GM21390 (cell line): ENCODE measurements at regions not wholly inside any gene's neighbourhood (a gene's known extent, or its start where the extent isn't known, plus 50 kb on each side); places are given as distances from the start of the nearest gene placed in this dataset.
"Not testable (repeated sequence)": the region's sequence is repeated elsewhere in the genome, so short reads cannot be mapped to it uniquely, and the experiment has no call there.

Experiments used
- ATAC-seq: cut with Tn5 transposase; IDR thresholded peaks from one replicate; pipeline ENCODE4 v1.9.1; 2021; ENCODE audit not compliant: unreplicated experiment

DNA sequence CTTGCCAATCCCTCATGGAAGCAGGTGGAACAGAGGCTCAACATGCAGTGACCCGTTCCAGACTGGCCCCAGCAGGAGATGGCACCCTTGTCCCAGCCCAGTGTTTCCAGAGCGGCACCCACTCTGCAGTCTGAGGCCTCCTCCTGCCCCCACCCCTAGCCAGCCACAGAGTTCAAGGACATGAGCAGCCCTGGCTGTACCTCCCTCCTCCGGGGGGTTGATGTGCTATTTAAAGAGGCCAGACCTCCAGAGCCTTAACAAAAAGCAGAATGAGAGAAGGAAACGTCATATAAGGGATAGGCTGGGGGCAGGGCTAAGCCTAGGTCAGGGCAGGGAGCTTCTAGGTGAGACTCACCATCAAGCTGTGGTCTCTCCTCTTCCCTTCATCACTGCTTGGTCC lies 115.7 kb upstream of the NANOS1 start:
- no peak for ATAC-seq

DNA sequence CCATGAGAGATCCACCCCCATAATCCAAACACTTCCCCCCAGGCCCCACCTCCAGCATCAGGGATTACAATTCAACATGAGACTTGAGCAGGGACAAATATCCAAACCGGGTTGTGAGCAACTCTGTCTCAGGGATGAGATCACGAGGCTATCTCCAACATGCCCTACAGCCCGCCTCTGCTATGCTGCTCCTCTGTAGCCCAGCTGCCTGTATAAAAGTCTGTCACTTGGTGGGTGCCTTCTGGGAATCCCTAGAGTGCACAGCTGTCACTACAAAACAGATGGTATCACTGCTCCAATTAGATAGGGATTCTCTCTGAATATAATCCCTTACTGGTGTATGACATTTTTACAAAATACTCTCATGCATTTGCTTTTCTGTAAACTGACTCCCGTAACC lies 114.9 kb upstream of the NANOS1 start:
- ATAC-seq = no peak

DNA sequence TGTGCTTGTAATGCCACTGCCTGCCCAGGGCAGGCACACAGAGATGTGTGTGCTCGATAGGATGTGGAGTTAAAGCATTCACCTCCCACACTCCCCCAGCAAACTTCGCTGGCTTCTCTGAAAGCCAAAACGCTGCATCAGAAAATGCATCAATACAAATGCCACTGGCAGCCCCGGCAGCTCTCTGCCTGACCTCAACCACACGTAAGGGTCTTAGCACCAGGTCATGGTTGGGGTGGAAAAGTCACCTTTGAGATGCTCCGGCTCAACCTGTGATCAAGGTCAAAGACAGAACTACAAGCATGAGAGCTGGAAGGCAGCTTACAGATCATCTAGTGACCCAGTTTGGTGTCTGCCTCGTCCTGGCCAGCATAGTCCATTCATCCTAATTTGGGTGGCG lies 114.4 kb upstream of the NANOS1 start:
- ATAC-seq = no peak

DNA sequence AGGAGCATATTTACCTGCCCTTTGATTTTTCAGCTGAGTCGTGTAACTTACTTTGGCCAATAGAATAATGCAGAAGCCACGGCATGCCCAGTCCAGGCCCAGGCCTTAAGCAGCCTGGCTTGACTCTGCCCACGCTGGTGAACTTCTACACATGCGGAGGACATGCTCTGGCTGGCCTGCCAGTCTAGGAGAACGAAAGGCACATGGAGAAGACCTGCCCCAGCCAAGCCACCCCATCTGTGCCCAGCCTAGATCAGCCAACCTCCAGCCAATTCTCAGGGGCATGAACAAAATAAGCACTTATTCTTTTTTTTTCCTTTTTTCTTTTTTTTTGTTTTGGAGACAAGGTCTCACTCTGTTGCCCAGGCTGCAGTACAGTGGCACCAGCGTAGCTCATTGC lies 112.7 kb upstream of the NANOS1 start:
- no peak for ATAC-seq

DNA sequence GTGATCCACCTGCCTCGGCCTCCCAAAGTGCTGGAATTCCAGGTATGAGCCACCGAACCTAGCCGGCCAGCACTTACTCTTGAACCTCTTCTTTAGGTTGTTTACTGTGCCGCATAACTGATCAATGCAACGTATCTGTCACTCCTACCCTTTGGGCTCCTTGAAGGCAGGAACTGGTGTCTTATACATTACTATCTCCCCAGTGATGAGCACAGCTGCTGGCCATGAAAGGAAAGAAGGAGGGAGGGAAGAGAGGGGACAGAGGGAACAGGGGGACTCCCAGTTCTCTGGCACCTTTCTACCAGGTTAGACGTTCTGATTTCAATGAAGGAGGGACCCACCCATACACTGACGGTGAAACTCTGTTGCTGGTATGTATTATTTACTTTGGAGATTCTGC lies 111.8 kb upstream of the NANOS1 start:
- ATAC-seq = no peak

DNA sequence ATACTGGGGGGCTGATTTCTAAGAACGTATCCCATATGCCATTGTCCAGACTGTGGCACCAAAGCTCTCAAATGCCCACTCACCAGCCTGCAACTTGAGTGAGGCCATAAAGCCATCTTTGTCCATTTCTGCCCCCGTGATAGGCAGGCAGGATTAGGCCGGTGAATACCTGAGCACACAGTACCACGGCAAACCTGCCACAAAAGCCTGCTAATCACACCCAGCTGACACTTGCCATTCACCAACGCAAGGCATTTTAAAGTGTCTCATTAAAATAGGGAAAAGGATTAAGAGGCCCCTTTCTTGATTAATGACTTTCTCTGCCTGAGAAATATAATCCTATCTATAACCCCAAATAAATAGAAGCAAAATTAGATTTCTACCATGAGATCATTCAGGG lies 111.4 kb upstream of the NANOS1 start:
- no peak for ATAC-seq

DNA sequence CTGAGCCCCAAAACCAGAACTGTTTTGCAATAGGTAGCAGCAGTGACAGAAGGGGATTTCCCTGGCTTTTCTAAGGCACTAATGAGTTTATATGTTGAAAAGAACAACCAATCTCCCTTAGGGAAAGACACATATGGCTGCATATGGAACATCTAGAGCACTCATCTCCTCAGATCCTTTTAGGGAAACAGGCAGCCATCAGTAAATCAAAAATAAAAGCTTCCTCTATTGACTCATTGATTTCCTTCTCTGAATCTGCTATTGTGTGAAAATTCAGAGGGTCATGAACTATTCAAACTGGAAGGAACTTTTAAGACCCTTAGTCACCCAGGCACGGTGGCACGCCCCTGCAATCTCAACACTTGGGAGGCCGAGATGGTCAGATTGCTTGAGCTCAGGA lies 110.9 kb upstream of the NANOS1 start:
- ATAC-seq = no peak

DNA sequence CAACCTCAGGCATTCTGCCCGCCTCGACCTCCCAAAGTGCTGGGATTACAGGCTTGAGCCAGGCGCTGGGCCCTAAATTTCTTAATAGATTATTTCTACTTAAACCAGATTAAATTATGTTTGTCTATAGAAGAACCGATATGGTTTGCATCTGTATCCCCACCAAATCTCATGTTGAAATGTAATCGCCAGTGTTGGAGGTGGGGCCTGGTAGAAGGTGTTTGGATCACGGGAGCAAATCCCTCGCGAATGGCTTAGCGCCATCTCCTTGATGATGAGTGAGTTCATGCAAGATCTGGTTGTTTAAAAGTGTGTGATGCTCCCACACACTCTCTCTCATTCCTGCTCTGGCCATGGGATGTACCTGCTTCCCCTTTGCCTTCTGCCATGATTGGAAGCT lies 109.3 kb upstream of the NANOS1 start:
- ATAC-seq = no peak

DNA sequence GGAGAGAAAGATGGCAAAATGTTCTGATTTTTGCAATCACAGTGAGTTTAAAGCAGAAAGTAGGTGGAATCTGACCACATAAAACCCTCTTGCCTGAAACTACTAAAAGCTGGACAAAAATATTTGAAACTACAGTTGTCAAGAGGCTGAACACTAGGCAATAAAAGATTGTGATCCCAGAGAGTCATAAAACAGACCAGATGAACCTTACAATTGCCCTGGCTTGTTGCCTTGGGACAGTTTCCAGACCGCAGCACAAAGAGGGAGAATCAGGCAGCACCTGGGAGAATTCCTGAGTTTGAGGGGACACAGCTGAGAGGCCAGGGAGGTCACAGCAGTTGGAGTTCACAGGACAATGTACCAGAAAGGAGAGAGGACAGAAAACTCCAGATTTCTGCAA lies 107.3 kb upstream of the NANOS1 start:
- ATAC-seq = no peak

DNA sequence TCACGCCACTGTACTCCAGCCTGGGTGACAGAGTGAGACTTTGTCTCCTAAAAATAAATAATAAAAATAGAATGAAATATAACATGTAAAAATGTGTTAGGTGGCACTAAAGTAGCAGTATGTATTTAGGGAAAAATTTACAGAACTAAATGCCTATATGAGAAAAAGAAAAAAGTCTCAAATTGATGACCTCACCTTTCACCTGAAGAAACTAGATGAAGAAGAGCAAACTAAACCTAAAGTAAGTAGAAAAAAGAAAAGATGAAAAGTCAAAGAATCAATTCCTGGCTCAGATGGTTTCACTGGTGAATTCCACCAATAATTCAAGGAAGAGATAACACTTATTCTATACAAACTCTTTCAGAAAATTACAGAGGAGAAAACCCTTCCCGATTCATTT lies 106.5 kb upstream of the NANOS1 start:
- no peak for ATAC-seq

DNA sequence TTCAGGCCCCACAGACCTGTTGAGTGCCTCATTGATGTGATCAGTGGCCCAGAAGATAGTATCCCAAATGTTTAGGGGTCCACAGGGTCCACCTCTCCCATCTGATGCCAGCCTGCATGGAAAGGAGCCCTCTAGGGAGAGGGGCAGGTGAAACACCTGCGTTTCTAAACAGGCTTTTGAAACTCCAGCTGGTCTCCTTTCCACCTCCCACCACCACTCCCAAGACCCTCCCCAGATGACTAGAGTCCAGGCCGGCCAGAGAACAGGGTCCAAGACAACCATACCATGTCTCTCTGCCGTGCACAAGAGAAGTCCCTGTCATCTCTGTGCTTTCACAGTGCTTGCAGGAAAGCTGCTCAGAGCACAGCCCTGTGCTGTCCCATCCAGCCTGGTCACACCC lies 105.0 kb upstream of the NANOS1 start:
- no peak for ATAC-seq

DNA sequence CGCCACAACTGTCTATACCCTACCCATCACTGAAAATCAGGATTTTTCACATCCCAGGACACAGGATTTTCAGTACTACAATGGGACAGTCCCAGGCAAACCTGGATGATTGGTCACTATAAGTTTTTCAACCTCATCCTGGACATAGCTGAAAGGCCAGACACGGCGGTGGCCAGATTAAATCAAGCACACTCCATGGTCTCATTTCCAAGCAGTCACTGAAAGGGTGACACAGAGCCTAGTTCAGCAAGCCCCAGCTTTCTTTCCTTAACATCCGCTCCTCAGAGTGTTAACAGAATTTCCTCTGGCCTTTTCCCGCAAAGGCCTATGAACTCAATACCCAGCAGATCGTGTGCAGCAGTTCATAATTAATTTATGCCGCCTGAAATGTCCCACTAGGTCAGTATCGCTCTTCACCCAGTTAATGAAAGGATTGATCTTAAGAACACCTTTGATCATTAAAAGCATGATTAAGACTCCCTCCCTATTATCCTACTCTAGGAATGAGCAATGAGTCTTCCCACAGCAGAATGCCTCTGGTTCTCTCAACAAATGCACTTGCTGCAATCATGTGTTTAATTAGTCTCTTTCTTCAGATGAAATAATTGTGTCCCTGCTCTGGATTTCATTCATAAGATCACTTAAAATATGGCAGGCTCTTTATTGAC lies 104.0 kb upstream of the NANOS1 start:
- no peak for ATAC-seq

DNA sequence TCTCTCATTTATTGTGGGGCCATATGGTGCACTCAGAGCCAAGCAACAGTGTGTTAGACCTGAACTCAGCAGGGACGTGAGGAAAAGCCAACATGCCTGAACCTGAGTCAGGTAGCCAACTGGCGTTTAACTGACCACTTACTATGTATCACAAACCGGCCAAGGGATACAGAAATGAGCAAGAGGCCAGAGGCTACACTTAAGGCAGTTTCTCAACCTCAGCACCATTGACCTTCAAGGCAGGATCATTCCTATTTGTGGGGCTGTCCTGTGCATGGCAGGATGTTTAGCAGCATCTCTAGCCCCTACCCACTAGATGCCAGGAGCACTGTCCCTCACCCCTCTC lies 103.5 kb upstream of the NANOS1 start:
- ATAC-seq = no peak

DNA sequence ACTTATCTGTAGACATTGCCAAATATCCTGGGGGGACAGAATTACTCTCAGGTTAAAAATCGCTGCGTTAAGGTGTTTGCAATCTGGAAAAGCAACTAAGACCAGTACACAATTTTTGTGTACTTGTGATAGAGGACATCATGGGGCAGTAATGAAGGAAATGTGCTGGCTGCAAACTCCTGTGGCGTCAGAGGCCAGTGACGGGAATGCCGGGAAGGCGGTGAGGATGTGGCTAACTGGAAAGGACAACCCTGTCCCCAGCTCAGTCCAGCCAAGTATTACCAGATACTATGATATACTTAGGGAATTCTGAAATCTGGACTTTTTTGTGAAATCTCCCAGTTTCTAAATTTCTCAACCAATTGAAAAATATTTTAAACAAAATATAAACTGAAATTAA lies 103.1 kb upstream of the NANOS1 start:
- ATAC-seq = no peak

DNA sequence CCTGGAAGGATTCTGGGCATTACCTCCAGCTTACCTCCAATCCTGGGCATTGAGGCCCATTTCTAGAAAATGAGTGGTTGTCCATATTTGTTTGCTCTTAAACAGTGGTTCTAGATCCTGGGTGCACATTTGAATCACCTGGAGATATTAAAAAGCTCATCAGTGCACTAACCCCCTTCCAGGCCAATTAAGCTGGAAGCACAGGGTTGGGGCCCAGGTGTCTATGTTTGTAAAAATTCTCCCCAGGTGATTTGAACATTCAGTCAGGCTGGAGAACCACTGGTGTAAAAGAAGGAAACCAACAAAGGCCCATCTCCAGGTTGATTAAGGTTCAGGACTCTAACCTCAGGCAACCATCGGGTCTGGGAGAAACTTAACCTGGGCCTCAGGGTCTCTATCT lies 102.6 kb upstream of the NANOS1 start:
- no peak for ATAC-seq

DNA sequence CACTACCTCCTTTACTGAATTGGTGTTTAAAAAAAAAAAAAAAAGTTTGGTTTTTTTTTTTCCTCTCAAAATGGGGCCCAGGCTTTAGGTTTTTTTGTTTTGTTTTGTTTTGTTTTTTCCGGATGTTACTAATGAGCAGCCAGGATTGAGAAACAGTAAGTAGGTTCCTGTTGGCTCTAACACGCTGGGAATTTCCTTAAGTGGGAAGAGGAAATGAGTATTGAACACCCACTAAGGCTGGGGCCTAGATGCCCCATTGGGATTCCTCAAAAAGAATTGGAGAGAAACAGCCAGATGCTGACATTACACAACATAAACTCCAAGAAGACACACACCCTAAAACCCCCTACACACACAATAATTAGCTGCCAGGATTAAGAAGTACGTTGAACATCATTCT lies 102.2 kb upstream of the NANOS1 start:
- no peak for ATAC-seq

DNA sequence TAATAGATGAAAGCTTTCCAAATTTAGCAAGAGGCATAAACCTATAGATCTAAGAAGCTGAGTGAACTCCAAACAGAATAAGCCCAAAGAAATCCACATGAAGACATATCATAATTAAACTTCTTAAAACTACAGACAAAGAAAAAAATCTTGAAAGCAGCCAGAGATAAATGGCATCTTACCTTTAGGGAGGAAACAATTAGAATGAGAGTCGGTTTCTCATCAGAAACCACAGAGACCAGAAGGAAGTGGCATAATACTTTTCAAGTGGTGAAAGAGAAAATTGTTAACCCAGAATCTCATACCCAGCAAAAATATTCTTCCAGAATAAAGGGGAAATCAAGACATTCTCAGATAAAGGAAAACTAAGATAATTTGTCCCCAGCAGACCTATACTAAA lies 98.9 kb upstream of the NANOS1 start:
- no peak for ATAC-seq

DNA sequence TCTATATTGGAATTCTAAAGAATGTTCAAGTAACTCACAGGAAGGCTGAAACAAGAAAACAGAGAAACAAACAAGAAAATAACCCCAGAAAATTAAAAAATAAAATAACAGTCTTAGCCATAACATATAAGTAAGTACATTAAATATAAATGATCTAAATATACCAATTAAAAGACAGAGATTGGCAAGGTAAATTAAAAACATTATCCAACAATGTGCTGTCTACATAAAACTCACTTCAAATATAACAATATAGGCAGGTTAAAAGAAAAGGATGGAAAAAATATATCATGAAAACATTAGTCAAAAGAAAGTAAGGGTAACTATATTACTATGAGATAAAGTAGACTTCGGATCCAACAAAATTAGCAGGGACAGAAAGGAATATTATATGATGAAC lies 98.1 kb upstream of the NANOS1 start:
- ATAC-seq = no peak

DNA sequence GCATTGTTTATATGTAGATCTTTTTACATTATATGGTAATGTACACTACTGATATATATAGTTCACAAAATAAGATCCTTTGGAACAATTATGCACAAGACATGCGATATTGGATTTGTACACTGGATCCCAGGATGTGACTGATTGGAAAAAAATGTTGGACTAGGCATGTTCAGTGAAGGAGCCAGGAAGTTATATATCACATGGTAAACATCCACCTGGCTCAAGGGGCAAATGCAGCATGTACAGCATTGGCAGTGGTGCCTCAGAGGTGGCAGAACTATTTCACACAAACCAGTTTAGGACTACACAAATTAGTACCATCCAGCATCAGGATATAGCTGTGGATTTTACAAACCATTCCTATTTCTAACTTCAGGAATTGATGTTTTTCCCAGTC lies 97.4 kb upstream of the NANOS1 start:
- ATAC-seq = not testable (repeated sequence)

DNA sequence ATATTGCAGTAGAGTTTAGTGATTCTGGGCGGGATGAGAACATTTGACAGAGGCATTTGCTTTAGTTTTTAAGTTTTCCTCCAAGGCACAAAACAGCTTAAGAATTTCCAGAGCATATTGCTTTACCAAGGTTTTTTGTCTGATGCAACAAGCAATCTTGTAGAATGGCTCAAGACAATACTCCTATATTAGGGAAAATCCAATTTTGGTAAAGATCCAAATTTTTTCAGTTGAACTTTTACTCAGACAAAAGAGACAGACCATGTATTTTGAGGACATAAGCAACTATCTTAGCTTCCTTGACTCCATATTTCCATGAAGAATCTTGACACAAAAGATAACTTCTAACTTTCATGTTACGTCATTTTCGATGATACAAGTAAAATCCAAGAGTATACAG lies 92.3 kb upstream of the NANOS1 start:
- no peak for ATAC-seq

DNA sequence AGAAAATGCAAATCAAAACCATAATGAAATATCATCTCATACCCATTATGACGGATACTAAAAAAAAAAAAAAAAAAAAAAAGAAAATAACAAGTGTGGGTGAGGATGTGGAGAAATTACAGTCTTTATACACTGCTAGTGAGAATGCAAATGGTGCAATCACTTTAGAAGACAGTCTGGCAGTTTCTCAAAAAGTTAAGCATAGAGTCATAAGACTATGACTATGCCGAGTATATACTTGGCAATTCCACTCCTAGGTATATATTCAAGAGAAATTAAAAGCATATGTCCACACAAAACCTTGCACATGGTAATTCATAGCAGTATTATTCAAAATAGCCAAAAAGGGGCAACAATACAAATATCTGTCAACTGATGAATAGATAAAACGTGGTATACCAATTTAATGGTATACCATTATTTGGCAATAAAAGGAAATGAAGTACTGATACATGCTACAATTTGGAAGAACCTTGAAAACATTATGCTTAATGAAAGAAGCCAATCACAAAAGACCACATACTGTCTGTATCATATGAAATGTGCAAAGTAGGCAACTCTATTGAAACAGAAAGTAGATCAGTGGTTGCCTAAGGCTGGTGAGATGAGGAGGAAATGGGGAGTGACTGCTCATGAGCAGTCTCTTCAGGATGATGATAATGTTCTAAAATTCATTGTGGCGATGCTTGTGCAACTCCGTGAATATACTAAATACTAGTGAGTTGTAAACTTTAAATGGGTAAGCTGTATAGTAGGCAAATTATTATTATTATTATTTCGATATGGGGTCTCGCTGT lies 90.1 kb upstream of the NANOS1 start:
- no peak for ATAC-seq

DNA sequence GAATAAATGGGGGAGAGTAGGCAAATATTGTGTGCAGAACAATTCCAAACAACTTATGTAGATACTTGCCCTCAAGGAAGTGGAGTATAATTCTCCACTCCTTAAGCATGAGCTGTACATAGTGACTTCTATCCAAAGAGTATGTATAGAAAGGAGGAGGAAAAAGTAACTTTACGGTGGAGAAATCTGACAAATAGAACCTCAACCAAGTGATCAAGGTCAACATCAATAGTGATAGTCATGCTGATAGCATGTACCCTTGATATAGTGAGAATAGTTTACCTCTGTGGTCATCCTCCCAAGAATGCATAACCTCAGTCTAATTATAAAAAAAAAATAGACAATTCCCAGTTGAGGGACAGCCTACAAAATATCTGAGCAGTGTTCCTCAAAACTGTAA lies 89.1 kb upstream of the NANOS1 start:
- ATAC-seq = no peak

DNA sequence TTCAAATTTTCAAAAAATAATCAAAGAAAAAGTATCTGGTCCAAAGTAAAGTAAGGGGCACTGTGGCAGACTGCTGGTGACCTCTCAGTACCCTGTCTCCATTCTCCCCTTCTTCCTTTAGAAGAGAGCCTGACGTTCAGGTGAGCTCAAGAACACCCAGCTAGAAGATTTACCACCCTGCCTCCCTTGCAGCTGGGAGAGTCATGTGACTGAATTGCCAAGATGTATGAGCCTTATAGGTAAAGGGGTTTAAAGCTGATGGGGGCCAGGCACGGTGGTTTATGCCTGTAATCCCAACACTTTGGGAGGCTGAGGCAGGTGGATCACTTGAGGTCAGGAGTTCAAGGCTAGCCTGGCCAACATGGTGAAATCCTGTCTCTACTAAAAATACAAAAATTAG lies 86.3 kb upstream of the NANOS1 start:
- ATAC-seq = no peak
